Tibial nerve (tissue), 4 donors: ENCODE measurements at regions not wholly inside any gene's neighbourhood (a gene's known extent, or its start where the extent isn't known, plus 50 kb on each side); places are given as distances from the start of the nearest gene placed in this dataset.

Experiments
- DNase-seq, 2 donors: peaks; one replicate each; pipeline ENCODE4 v3.0.0-alpha.2; 2019; ENCODE audit warnings: low spot score in 2 of 2
- H3K27ac ChIP-seq, 4 donors: fragments of 200-600 bp; sonication (generic) in 3 of 4; one replicate each; pipeline ENCODE4 v1.5.1; 2017 to 2019; ENCODE audit warnings: mild to moderate bottlenecking in 1 of 4
- H3K27me3 ChIP-seq, 2 donors: fragments of 200-600 bp; sonication (generic) in 1 of 2; one replicate each; pipeline versions ENCODE4 v1.5.1 to v1.6.0; 2017 to 2019
- H3K36me3 ChIP-seq, 3 donors: fragments of 200-600 bp; sonication (generic); one replicate each; pipeline ENCODE4 v1.5.1; 2018 to 2019
- H3K4me1 ChIP-seq, 4 donors: fragments of 200-600 bp; sonication (generic) in 3 of 4; one replicate each; pipeline ENCODE4 v1.5.1; 2017 to 2019
- H3K4me3 ChIP-seq, 4 donors: fragments of 200-600 bp; sonication (generic) in 3 of 4; one replicate each; pipeline ENCODE4 v1.5.1; 2017 to 2019; ENCODE audit warnings: mild to moderate bottlenecking in 1 of 4, moderate library complexity in 1 of 4
- H3K9me3 ChIP-seq, 4 donors: fragments of 200-600 bp; sonication (generic) in 3 of 4; one replicate each; pipeline ENCODE4 v1.5.1; 2017 to 2019
- EP300 ChIP-seq, 2 donors: sonication (generic); formaldehyde crosslinking; IDR thresholded peaks; one replicate each; pipeline ENCODE4 v1.6.1; 2017; ENCODE audit warnings: antibody characterized with exemption in 2 of 2, mild to moderate bottlenecking in 1 of 2
- POLR2A ChIP-seq, 2 donors: fragments of 450-650 bp; IDR thresholded peaks; one replicate each; pipeline ENCODE4 v1.6.1; 2017; ENCODE audit warnings: antibody characterized with exemption in 2 of 2, mild to moderate bottlenecking in 2 of 2, moderate library complexity in 2 of 2
- WGBS, 2 donors: methylation state at CpG; one replicate each; pipeline ENCODE4 v1.1.5; 2018; 5-methylcytosine and 5-hydroxymethylcytosine counted together
- TF ChIP-seq, protein P1 (sequence below), 5 experiments: fragments of 200-600 bp in 3 of 5; fragments of 450-650 bp in 2 of 5; sonication (generic) in 3 of 5; IDR thresholded peaks; one replicate each; pipeline ENCODE4 v1.5.1; 2016 to 2019; ENCODE audit warnings: antibody characterized with exemption in 5 of 5, mild to moderate bottlenecking in 3 of 5, moderate library complexity in 2 of 5

DNA sequence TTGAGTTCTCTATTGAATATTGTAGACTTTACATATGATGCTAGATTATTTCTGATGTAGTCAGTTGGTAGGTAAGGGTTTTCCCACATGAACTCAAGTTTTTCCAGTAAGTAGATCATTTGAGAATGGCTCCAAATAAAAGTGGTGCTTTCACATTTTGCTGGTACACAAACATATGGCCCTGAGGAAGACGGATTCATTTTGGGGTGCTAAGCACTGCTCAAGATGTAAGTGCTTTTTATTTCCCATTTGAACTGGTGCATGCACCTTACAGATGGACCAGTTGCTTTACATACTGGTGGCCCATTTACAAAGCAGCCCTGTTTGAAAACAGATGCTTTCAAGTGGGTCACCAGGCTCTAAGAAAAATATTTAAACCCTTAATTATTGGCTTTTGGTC, 266.7 kb downstream of the MEIS1 start:
- no peak overlapping the region for H3K27ac ChIP-seq
- 86 to 91% methylated on average over 1 of the region's 1 CpG for WGBS, 2 donors

DNA sequence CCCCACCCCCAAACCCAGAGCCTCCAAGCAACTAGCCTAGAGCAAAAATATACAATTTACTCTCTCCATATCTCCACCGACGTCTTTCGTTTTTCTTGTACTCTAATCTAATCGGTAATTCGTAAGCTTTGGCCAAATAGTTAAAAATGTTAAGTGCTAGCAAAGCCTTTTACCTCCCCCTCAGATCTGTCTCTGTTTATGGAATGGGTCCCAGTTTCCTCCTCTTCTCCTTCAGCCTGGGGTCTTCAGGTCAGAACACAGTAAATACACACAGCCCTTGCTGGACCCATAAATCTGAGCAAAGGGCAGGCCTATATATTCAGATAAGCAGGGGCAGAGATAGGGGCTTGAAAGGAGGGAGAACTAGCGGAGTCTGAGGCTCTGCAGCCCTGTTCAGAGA, 267.4 kb downstream of the MEIS1 start:
- 50 to 68% methylated on average over 6 of the region's 6 CpGs for WGBS, 2 donors
- H3K9me3 ChIP-seq, result no peaks in the 10 kb centered on the region
- no peak overlapping the region for H3K27ac ChIP-seq
- TF ChIP-seq, protein P1, sequence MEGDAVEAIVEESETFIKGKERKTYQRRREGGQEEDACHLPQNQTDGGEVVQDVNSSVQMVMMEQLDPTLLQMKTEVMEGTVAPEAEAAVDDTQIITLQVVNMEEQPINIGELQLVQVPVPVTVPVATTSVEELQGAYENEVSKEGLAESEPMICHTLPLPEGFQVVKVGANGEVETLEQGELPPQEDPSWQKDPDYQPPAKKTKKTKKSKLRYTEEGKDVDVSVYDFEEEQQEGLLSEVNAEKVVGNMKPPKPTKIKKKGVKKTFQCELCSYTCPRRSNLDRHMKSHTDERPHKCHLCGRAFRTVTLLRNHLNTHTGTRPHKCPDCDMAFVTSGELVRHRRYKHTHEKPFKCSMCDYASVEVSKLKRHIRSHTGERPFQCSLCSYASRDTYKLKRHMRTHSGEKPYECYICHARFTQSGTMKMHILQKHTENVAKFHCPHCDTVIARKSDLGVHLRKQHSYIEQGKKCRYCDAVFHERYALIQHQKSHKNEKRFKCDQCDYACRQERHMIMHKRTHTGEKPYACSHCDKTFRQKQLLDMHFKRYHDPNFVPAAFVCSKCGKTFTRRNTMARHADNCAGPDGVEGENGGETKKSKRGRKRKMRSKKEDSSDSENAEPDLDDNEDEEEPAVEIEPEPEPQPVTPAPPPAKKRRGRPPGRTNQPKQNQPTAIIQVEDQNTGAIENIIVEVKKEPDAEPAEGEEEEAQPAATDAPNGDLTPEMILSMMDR (IDR thresholded peaks at IDR 0.05), result no peak
- no peak for DNase-seq
- H3K4me1 ChIP-seq, result peaks cover 0 to 6% (median 0%) of the 10 kb centered on the region in 4 donors
- H3K36me3 ChIP-seq, result no peaks in the 10 kb centered on the region
- H3K4me3 ChIP-seq, result no peak overlapping the region
- no peaks in the 10 kb centered on the region for H3K27me3 ChIP-seq

More for the DNA sequence above, 266.7 kb downstream of the MEIS1 start:
- Histone ChIP-seq H3K36me3 (no peaks in the 10 kb centered on the region), H3K4me1 (peaks cover 0 to 6% (median 0%) of the 10 kb centered on the region in 4 donors), H3K4me3 (no peak overlapping the region), H3K9me3 (no peaks in the 10 kb centered on the region), H3K27me3 (no peaks in the 10 kb centered on the region)
- TF ChIP-seq EP300 (IDR thresholded peaks at IDR 0.05) (no peak), POLR2A (IDR thresholded peaks at IDR 0.05) (no peak)
- TF ChIP-seq, protein P1 (IDR thresholded peaks at IDR 0.05), result no peak
- no peak for DNase-seq

DNA sequence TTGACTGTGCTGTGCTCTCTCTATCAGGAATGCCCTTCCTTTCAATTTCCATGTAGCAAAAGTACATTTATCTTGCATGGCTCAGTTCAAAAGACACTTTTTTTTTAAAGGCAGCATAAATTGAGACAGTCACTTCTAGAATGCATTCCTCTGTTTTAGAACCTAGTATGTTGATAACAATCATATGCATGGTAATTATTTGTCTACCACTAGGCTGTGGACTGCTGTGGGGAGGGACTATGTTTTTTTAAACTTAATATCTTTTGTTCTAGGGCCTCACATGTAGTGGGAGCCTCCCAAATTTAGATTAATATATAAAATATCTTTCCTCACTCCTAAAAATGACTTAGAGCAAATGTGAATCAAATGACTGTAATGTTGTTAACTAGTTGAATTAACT, 269.9 kb downstream of the MEIS1 start:
- Histone ChIP-seq H3K36me3 (no peaks in the 10 kb centered on the region), H3K4me3 (no peak overlapping the region), H3K9me3 (no peaks in the 10 kb centered on the region), H3K27me3 (no peaks in the 10 kb centered on the region), H3K27ac (no peak overlapping the region), H3K4me1 (peaks cover 0 to 5% (median 0%) of the 10 kb centered on the region in 4 donors)
- DNase-seq, result no peak
- TF ChIP-seq POLR2A (IDR thresholded peaks at IDR 0.05) (no peak), EP300 (IDR thresholded peaks at IDR 0.05) (no peak)
- TF ChIP-seq, protein P1 (IDR thresholded peaks at IDR 0.05), result no peak

DNA sequence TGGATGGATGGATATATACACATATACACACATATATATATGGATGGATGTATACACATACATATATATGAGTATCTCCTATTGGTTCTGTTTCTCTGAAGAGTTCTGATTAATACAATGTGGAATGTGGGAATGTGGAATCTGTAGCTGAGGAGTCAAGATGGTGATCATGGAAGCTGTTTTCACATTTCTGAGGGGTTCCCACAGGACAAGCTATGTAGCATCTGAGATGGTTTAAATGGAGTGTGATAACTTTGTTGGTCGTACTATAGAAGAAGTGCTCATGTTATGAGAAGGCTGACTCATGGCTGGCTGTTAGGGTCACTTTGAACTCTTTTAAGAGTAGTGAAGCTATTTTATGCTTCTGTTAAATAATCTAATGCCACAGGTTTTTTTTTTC, 279.7 kb downstream of the MEIS1 start:
- no peaks in the 10 kb centered on the region for H3K27me3 ChIP-seq
- H3K27ac ChIP-seq, result no peak overlapping the region
- no peaks in the 10 kb centered on the region for H3K9me3 ChIP-seq
- no peaks in the 10 kb centered on the region for H3K36me3 ChIP-seq
- no peaks in the 10 kb centered on the region for H3K4me1 ChIP-seq
- TF ChIP-seq POLR2A (IDR thresholded peaks at IDR 0.05) (no peak), EP300 (IDR thresholded peaks at IDR 0.05) (no peak)
- TF ChIP-seq, protein P1 (IDR thresholded peaks at IDR 0.05), result no peak
- H3K4me3 ChIP-seq, result no peak overlapping the region
- no peak for DNase-seq
- 63 to 80% methylated on average over 1 of the region's 1 CpG for WGBS, 2 donors

DNA sequence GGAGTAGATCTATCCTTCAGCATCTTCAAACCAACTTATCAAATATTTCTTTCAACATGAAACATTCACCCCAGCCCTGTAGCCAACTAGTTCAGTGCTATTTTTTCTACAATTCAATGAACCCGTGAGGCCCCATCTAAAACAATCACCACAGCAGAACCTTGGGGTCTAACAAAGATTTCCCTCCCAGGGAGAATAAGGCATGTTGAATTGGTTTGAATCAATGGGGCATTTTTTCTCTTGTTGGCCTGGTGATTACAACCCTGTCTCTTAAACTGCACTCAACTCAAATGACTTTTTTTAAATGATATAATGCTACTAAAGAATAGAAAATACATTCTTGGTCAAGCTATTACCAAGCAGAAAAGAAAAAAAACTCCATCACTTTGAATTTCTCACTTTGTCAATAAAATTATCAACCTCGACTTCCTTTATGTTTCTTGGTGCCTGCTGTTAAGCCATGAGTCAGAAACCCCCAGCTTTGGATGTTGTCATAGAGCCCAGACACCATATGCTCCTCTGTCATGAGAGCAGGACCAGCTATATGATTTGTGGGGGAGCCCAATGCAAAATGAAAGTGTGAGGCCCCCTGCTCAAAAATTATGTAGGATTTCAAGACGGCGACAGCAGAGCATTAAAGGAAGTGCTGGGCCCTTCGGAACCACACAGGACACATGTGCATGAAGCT, 282.4 kb downstream of the MEIS1 start:
- H3K4me1 ChIP-seq, result no peaks in the 10 kb centered on the region
- H3K27ac ChIP-seq, result no peak overlapping the region
- 58 to 62% methylated on average over 5 of the region's 5 CpGs for WGBS, 2 donors
- TF ChIP-seq POLR2A (IDR thresholded peaks at IDR 0.05) (no peak), EP300 (IDR thresholded peaks at IDR 0.05) (no peak)
- TF ChIP-seq, protein P1 (IDR thresholded peaks at IDR 0.05), result no peak
- no peaks in the 10 kb centered on the region for H3K36me3 ChIP-seq
- H3K4me3 ChIP-seq, result no peak overlapping the region
- H3K27me3 ChIP-seq, result no peaks in the 10 kb centered on the region
- no peak for DNase-seq
- H3K9me3 ChIP-seq, result no peaks in the 10 kb centered on the region
